Trophoblast cell (in vitro differentiated cells and primary cell): ENCODE measurements at regions not wholly inside any gene's neighbourhood (a gene's known extent, or its start where the extent isn't known, plus 50 kb on each side); places are given as distances from the start of the nearest gene placed in this dataset.

Experiments
- DNase-seq, 2 donors: peaks; one replicate each; pipeline ENCODE4 v3.0.0-alpha.2; 2016
- H2AFZ ChIP-seq: 2 replicates; pipeline ENCODE4 v1.6.1; 2013; ENCODE audit warnings: low read length, moderate library complexity, mild to moderate bottlenecking; ENCODE audit not compliant: insufficient read depth, poor library complexity
- H2AK5ac ChIP-seq: 2 replicates; pipeline ENCODE4 v1.6.1; 2013; ENCODE audit warnings: mild to moderate bottlenecking, low read length
- H2BK120ac ChIP-seq: 2 replicates; pipeline ENCODE4 v1.6.1; 2013; ENCODE audit warnings: low read length, mild to moderate bottlenecking, moderate library complexity; ENCODE audit not compliant: insufficient read depth, poor library complexity
- H2BK12ac ChIP-seq: 2 replicates; pipeline ENCODE4 v1.6.1; 2013; ENCODE audit warnings: mild to moderate bottlenecking, low read length, moderate library complexity
- H2BK5ac ChIP-seq: 2 replicates; pipeline ENCODE4 v1.6.1; 2013; ENCODE audit warnings: low read length, low read depth, moderate library complexity, mild to moderate bottlenecking; ENCODE audit not compliant: poor library complexity
- H3K14ac ChIP-seq: 2 replicates; pipeline ENCODE4 v1.6.1; 2013; ENCODE audit warnings: mild to moderate bottlenecking, low read length
- H3K18ac ChIP-seq: 2 replicates; pipeline ENCODE4 v1.6.1; 2013; ENCODE audit warnings: mild to moderate bottlenecking, low read length
- H3K23ac ChIP-seq: 2 replicates; pipeline ENCODE4 v1.6.1; 2013; ENCODE audit warnings: low read length
- H3K27ac ChIP-seq: 2 replicates; pipeline ENCODE4 v1.5.1; 2013; ENCODE audit warnings: low read depth, mild to moderate bottlenecking, inconsistent platforms, low read length, moderate library complexity
- H3K27me3 ChIP-seq: 2 replicates; pipeline ENCODE4 v1.6.1; 2013; ENCODE audit warnings: inconsistent platforms, mild to moderate bottlenecking, low read length, moderate library complexity; ENCODE audit not compliant: insufficient read depth
- H3K36me3 ChIP-seq, 2 experiments: 1 replicate in 1 of 2; 2 replicates in 1 of 2; pipeline ENCODE4 v1.6.1; 2013; ENCODE audit warnings: low read length in 2 of 2, mild to moderate bottlenecking in 2 of 2, moderate library complexity in 1 of 2; ENCODE audit not compliant: insufficient read depth in 2 of 2, control insufficient read depth in 1 of 2
- H3K4ac ChIP-seq: 2 replicates; pipeline ENCODE4 v1.6.1; 2013; ENCODE audit warnings: low read depth, mild to moderate bottlenecking, low read length, moderate library complexity
- H3K4me1 ChIP-seq, 2 experiments: 1 replicate in 1 of 2; 2 replicates in 1 of 2; pipeline ENCODE4 v1.6.1; 2013; ENCODE audit warnings: low read length in 2 of 2, mild to moderate bottlenecking in 2 of 2, moderate library complexity in 1 of 2; ENCODE audit not compliant: insufficient read depth in 2 of 2, control insufficient read depth in 1 of 2
- H3K4me2 ChIP-seq: 2 replicates; pipeline ENCODE4 v1.6.1; 2013; ENCODE audit warnings: inconsistent platforms, mild to moderate bottlenecking, low read length, moderate library complexity
- H3K4me3 ChIP-seq: 2 replicates; pipeline ENCODE4 v1.5.1; 2013; ENCODE audit warnings: mild to moderate bottlenecking, low read depth, low read length, inconsistent platforms
- H3K79me1 ChIP-seq: one replicate; pipeline ENCODE4 v1.6.1; 2013; ENCODE audit warnings: low read length
- H3K79me2 ChIP-seq: 2 replicates; pipeline ENCODE4 v1.6.1; 2013; ENCODE audit warnings: low read length, mild to moderate bottlenecking; ENCODE audit not compliant: control insufficient read depth, insufficient read depth, poor library complexity
- H3K9ac ChIP-seq: 2 replicates; pipeline ENCODE4 v1.6.1; 2013; ENCODE audit warnings: mild to moderate bottlenecking, low read length
- H3K9me3 ChIP-seq: 2 replicates; pipeline ENCODE4 v1.6.1; 2013; ENCODE audit warnings: low read depth, mild to moderate bottlenecking, control low read depth, inconsistent platforms, low read length; ENCODE audit not compliant: insufficient read depth
- H4K12ac ChIP-seq: 2 replicates; pipeline ENCODE4 v1.6.1; 2013; ENCODE audit warnings: low read depth, mild to moderate bottlenecking, low read length, moderate library complexity
- H4K8ac ChIP-seq: 2 replicates; pipeline ENCODE4 v1.6.1; 2013; ENCODE audit warnings: low read depth, mild to moderate bottlenecking, low read length, moderate library complexity
- H4K91ac ChIP-seq: one replicate; pipeline ENCODE4 v1.6.1; 2013; ENCODE audit warnings: low read depth, mild to moderate bottlenecking, low read length, moderate library complexity
- WGBS: extraction: QIAGEN DNeasy Blood & Tissue Kit; methylation state at CpG from one replicate; pipeline ENCODE4 v1.1.7; 2013; ENCODE audit warnings: missing lambda C conversion rate; ENCODE audit not compliant: insufficient read length, insufficient coverage; ENCODE audit errors: extremely low coverage; 5-methylcytosine and 5-hydroxymethylcytosine counted together

- no peak overlapping the region for H3K18ac ChIP-seq
- no CpG with 5 or more reads among the region's 2 CpGs for WGBS
- H3K14ac ChIP-seq: no peak overlapping the region
These were observed 246.1 kb upstream of the MEF2C start for GRCh38 chr5:89128906-89129625.

DNA sequence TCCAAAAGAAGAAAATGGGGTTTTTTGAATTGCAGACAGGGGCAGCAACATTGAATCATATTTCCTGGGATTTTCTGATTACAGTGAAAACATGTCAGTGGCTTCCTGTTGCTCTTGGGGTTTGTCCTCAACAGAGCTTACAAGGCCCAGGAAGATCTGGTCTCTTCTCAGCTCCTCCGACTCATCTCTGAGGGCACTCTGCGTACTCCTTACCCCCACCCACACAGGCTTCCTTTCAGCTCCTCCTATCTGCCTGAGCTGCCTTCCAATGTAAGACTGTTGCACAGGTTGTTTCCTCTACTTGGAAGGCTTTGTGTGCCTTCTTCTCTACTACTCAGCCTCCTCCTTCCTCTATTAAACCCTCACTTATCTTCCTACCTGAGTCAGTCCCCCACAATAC lies 245.1 kb upstream of the MEF2C start:
- no peak overlapping the region for H2AK5ac ChIP-seq
- no peaks in the 10 kb centered on the region for H3K9me3 ChIP-seq
- no peaks in the 10 kb centered on the region for H3K79me1 ChIP-seq
- H3K36me3 ChIP-seq: no peaks in the 10 kb centered on the region
- DNase-seq: no peak
- no peak overlapping the region for H3K4me3 ChIP-seq
- H3K27me3 ChIP-seq: no peaks in the 10 kb centered on the region
- no peaks in the 10 kb centered on the region for H3K4me1 ChIP-seq
- no peak overlapping the region for H3K4me2 ChIP-seq
- H2AFZ ChIP-seq: no peak overlapping the region
- no peak overlapping the region for H2BK5ac ChIP-seq
- no peak overlapping the region for H3K23ac ChIP-seq
- H3K27ac ChIP-seq: no peak overlapping the region
- no peak overlapping the region for H3K14ac ChIP-seq
- no peak overlapping the region for H2BK120ac ChIP-seq
- no peak overlapping the region for H4K8ac ChIP-seq
- H2BK12ac ChIP-seq: no peak overlapping the region
- no peaks in the 10 kb centered on the region for H3K79me2 ChIP-seq
- H3K9ac ChIP-seq: no peak overlapping the region
- H4K12ac ChIP-seq: no peak overlapping the region
- H3K18ac ChIP-seq: no peak overlapping the region
- H3K4ac ChIP-seq: no peak overlapping the region
- no peak overlapping the region for H4K91ac ChIP-seq
- WGBS: no CpG with 5 or more reads among the region's 2 CpGs

More at GRCh38 chr5:89128906-89129625, 246.1 kb upstream of the MEF2C start:
- Histone ChIP-seq H3K4me3 (no peak overlapping the region), H3K9ac (no peak overlapping the region), H3K79me2 (no peaks in the 10 kb centered on the region), H3K4me1 (no peaks in the 10 kb centered on the region), H3K9me3 (no peaks in the 10 kb centered on the region), H3K23ac (no peak overlapping the region), H3K36me3 (no peaks in the 10 kb centered on the region), H3K4ac (no peak overlapping the region), H3K79me1 (no peaks in the 10 kb centered on the region), H2BK12ac (no peak overlapping the region), H2AK5ac (no peak overlapping the region), H3K4me2 (no peak overlapping the region), H2BK5ac (no peak overlapping the region), H2BK120ac (no peak overlapping the region), H3K27ac (no peak overlapping the region), H2AFZ (no peak overlapping the region), H4K91ac (no peak overlapping the region), H3K27me3 (no peaks in the 10 kb centered on the region), H4K12ac (no peak overlapping the region), H4K8ac (no peak overlapping the region)
- DNase-seq: no peak

GRCh38 chr5:89127191-89127590 lies 244.2 kb upstream of the MEF2C start:
- no peak overlapping the region for H3K9ac ChIP-seq
- H4K12ac ChIP-seq: no peak overlapping the region
- H3K36me3 ChIP-seq: no peaks in the 10 kb centered on the region
- no peak overlapping the region for H3K23ac ChIP-seq
- H3K9me3 ChIP-seq: no peaks in the 10 kb centered on the region
- H3K27ac ChIP-seq: no peak overlapping the region
- no peak overlapping the region for H4K91ac ChIP-seq
- DNase-seq: no peak
- no peaks in the 10 kb centered on the region for H3K4me1 ChIP-seq
- H3K4me2 ChIP-seq: no peak overlapping the region
- no peak overlapping the region for H2AFZ ChIP-seq
- H2BK5ac ChIP-seq: no peak overlapping the region
- H3K14ac ChIP-seq: no peak overlapping the region
- no peaks in the 10 kb centered on the region for H3K27me3 ChIP-seq
- no peak overlapping the region for H2BK120ac ChIP-seq
- no peaks in the 10 kb centered on the region for H3K79me2 ChIP-seq
- no peaks in the 10 kb centered on the region for H3K79me1 ChIP-seq
- no peak overlapping the region for H3K4me3 ChIP-seq
- H2BK12ac ChIP-seq: no peak overlapping the region
- no CpG with 5 or more reads among the region's 3 CpGs for WGBS
- H2AK5ac ChIP-seq: no peak overlapping the region
- no peak overlapping the region for H4K8ac ChIP-seq
- H3K4ac ChIP-seq: no peak overlapping the region
- no peak overlapping the region for H3K18ac ChIP-seq

GRCh38 chr5:89125372-89125771 lies 242.4 kb upstream of the MEF2C start:
- H3K14ac ChIP-seq: no peak overlapping the region
- H2BK5ac ChIP-seq: no peak overlapping the region
- H3K79me2 ChIP-seq: no peaks in the 10 kb centered on the region
- H3K23ac ChIP-seq: no peak overlapping the region
- no peak overlapping the region for H3K18ac ChIP-seq
- no peak overlapping the region for H2BK120ac ChIP-seq
- DNase-seq: no peak
- H4K12ac ChIP-seq: no peak overlapping the region
- H3K4me1 ChIP-seq: no peaks in the 10 kb centered on the region
- H3K79me1 ChIP-seq: no peaks in the 10 kb centered on the region
- no peak overlapping the region for H3K4ac ChIP-seq
- no peak overlapping the region for H3K9ac ChIP-seq
- H3K9me3 ChIP-seq: no peaks in the 10 kb centered on the region
- H2AK5ac ChIP-seq: no peak overlapping the region
- H2BK12ac ChIP-seq: no peak overlapping the region
- H2AFZ ChIP-seq: no peak overlapping the region
- WGBS: no CpG with 5 or more reads among the region's 2 CpGs
- no peak overlapping the region for H4K91ac ChIP-seq
- no peaks in the 10 kb centered on the region for H3K36me3 ChIP-seq
- H3K4me3 ChIP-seq: no peak overlapping the region
- no peak overlapping the region for H3K27ac ChIP-seq
- H4K8ac ChIP-seq: no peak overlapping the region
- H3K4me2 ChIP-seq: no peak overlapping the region
- no peaks in the 10 kb centered on the region for H3K27me3 ChIP-seq
